ENCODE measurements at regions not wholly inside any gene's neighbourhood (a gene's known extent, or its start where the extent isn't known, plus 50 kb on each side); places are given as distances from the start of the nearest gene placed in this dataset.

DNA sequence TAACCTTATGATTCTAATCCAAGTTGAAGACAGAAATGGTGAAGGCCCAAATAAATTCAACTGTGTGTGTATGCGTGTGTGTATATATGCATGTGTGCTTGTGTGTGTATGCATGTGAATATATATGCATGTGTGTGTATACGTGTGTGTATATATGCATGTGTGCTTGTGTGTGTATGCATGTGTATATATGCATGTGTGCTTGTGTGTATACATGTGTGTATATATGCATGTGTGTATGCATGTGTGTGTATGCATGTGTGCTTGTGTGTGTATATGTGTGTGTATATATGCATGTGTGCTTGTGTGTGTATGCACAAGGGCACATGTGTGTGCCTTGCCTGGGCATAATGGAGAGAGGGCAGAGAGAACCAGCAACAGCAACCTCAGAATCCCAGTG, 184.7 kb upstream of the PLPP4 start:
- Mint-ChIP-seq H3K4me3 (no peak overlapping the region), H3K27ac (no peak overlapping the region), H3K27me3 (ENCODE audit: insufficient read depth) (no peaks in the 10 kb centered on the region), H3K36me3 (ENCODE audit: low read depth) (no peaks in the 10 kb centered on the region), H3K9me3 (no peaks in the 10 kb centered on the region), H3K4me1 (ENCODE audit: low read depth) (no peaks in the 10 kb centered on the region)
- DNase-seq = no peak
- no peak for TF ChIP-seq CTCF (IDR thresholded peaks at IDR 0.05)

DNA sequence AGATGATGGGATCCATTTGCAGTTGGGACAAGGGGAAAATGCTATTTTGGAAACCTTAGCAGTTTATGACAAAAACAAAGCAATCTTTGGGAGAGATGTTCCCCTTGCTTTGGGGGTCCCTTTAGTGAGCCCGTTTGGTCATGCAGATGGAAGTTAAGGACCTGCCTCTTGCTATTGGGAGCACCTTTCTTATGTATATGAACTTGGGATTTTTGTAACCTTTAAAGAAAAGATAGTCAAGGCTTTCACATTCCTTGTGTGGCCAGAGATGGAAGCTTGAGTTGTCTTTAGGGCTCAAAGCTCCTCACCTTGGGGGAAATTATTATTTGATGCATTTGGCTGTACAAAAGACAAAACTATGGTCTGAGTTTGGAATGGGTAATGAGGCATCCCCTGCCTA, 179.0 kb upstream of the PLPP4 start:
- DNase-seq = no peak
- Mint-ChIP-seq H3K27ac (no peak overlapping the region), H3K4me1 (ENCODE audit: low read depth) (no peaks in the 10 kb centered on the region), H3K9me3 (no peaks in the 10 kb centered on the region), H3K27me3 (ENCODE audit: insufficient read depth) (no peaks in the 10 kb centered on the region), H3K4me3 (no peak overlapping the region), H3K36me3 (ENCODE audit: low read depth) (no peaks in the 10 kb centered on the region)
- TF ChIP-seq CTCF (IDR thresholded peaks at IDR 0.05) = no peak

- H3K36me3 Mint-ChIP-seq (ENCODE audit: low read depth) = no peaks in the 10 kb centered on the region
- no peak for DNase-seq
- H3K4me3 Mint-ChIP-seq = no peak overlapping the region
- no peak overlapping the region for H3K27ac Mint-ChIP-seq
- H3K9me3 Mint-ChIP-seq = no peaks in the 10 kb centered on the region
- no peak for TF ChIP-seq CTCF (IDR thresholded peaks at IDR 0.05)
- H3K4me1 Mint-ChIP-seq (ENCODE audit: low read depth) = no peaks in the 10 kb centered on the region
- H3K27me3 Mint-ChIP-seq (ENCODE audit: insufficient read depth) = no peaks in the 10 kb centered on the region
Measured at GRCh38 chr10:120279196-120279595, 177.8 kb upstream of the PLPP4 start.

DNA sequence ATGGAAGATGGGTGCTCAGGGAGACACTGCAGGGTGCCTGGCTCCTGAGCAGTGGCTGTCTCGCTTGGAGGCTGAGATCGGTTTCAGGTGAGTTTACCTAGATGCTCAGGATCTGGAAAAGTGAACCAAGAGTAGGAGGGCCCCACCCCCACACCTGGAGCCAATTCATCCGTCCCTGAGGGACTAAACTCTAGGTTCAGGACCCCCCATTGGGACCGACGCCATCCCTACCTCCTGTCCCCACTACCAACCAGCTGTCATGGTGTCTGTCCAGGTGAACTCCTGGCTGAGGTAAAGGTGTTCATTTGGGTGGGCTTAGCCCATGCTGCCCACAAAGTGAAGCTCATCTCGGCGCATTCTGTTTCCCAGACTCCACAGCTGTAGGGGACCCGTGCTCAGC, 174.6 kb upstream of the PLPP4 start:
- H3K27ac Mint-ChIP-seq = no peak overlapping the region
- no peak for DNase-seq
- no peak for TF ChIP-seq CTCF (IDR thresholded peaks at IDR 0.05)
- H3K27me3 Mint-ChIP-seq (ENCODE audit: insufficient read depth) = peaks cover 1% of the 10 kb centered on the region; the same call in 1 of the 2 replicates
- H3K36me3 Mint-ChIP-seq (ENCODE audit: low read depth) = no peaks in the 10 kb centered on the region
- H3K4me3 Mint-ChIP-seq = no peak overlapping the region
- no peaks in the 10 kb centered on the region for H3K4me1 Mint-ChIP-seq (ENCODE audit: low read depth)
- no peaks in the 10 kb centered on the region for H3K9me3 Mint-ChIP-seq

DNA sequence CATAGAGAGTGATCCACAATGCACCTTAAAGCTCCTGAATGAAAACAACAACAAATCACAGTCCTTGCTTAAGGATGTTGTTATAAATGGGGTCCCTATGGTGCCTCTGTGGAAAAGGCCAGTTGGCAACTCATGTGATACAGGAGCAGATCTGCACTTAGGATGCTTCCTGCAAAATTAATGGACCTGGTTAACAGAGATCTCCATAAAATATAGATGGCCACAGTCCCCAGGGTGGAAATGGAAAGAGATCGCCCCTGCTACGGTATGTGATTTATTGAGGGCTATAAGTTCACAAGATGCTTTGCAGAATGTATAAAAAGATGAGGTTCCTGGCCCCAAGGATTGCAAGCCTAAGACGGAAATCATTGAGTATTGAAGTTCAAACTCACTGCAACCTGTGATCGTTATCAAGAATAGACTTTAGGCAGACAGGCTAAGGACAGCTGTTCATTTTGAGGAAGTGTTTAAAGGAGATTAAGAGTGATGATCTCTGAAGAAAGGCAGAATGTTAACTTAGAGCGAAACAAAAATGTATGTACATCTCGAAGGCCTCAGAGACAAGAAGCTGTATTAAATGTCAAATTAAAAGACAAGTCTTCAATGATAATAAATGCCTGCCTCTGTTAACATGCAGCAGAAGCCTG, 174.1 kb upstream of the PLPP4 start:
- no peaks in the 10 kb centered on the region for H3K4me1 Mint-ChIP-seq (ENCODE audit: low read depth)
- no peaks in the 10 kb centered on the region for H3K9me3 Mint-ChIP-seq
- H3K27ac Mint-ChIP-seq = no peak overlapping the region
- H3K4me3 Mint-ChIP-seq = no peak overlapping the region
- DNase-seq = no peak
- H3K36me3 Mint-ChIP-seq (ENCODE audit: low read depth) = no peaks in the 10 kb centered on the region
- TF ChIP-seq CTCF (IDR thresholded peaks at IDR 0.05) = no peak
- peaks cover 3% of the 10 kb centered on the region; the same call in 1 of the 2 replicates for H3K27me3 Mint-ChIP-seq (ENCODE audit: insufficient read depth)
